ENCODE measurements at regions not wholly inside any gene's neighbourhood (a gene's known extent, or its start where the extent isn't known, plus 50 kb on each side); places are given as distances from the start of the nearest gene placed in this dataset.

GRCh38 chr18:64974391-64975125 is 776.3 kb upstream of the CDH7 start:
- DNase-seq (ENCODE audit: low read depth) = no peak
- H3K27me3 ChIP-seq (ENCODE audit: control insufficient read depth, insufficient read depth, low read length) = no peaks in the 10 kb centered on the region
- POLR2A ChIA-PET = no interaction called here
- no peak for TF ChIP-seq CTCF (IDR thresholded peaks at IDR 0.05; ENCODE audit: insufficient read depth, low read depth, low read length)
- H3K4me3 ChIP-seq (ENCODE audit: low read depth, low read length) = no peak overlapping the region
- no peaks in the 10 kb centered on the region for H3K36me3 ChIP-seq (ENCODE audit: control insufficient read depth, insufficient read depth, low read length)
- CTCF ChIA-PET = interaction anchor here (0.6 kb wide), 1 partner anchor 13 kb away, joined by 3 read pairs; no protein-coding TSS in a partner anchor

GRCh38 chr18:64972545-64972944 is 778.3 kb upstream of the CDH7 start:
- Histone ChIP-seq H3K4me3 (ENCODE audit: low read depth, low read length) (no peak overlapping the region), H3K27me3 (ENCODE audit: control insufficient read depth, insufficient read depth, low read length) (no peaks in the 10 kb centered on the region), H3K36me3 (ENCODE audit: control insufficient read depth, insufficient read depth, low read length) (no peaks in the 10 kb centered on the region)
- POLR2A ChIA-PET = no interaction called here
- TF ChIP-seq CTCF (IDR thresholded peaks at IDR 0.05; ENCODE audit: insufficient read depth, low read depth, low read length) = no peak
- CTCF ChIA-PET = no interaction called here
- DNase-seq (ENCODE audit: low read depth) = no peak

- Histone ChIP-seq H3K36me3 (ENCODE audit: control insufficient read depth, insufficient read depth, low read length) (no peaks in the 10 kb centered on the region), H3K4me3 (ENCODE audit: low read depth, low read length) (no peak overlapping the region), H3K27me3 (ENCODE audit: control insufficient read depth, insufficient read depth, low read length) (no peaks in the 10 kb centered on the region)
- TF ChIP-seq CTCF (IDR thresholded peaks at IDR 0.05; ENCODE audit: insufficient read depth, low read depth, low read length) = no peak
- ChIA-PET POLR2A (no interaction called here), CTCF (no interaction called here)
- DNase-seq (ENCODE audit: low read depth) = no peak
These were observed 784.1 kb upstream of the CDH7 start for GRCh38 chr18:64966667-64967066.

GRCh38 chr18:64956465-64956864 is 794.3 kb upstream of the CDH7 start:
- no peak for TF ChIP-seq CTCF (IDR thresholded peaks at IDR 0.05; ENCODE audit: insufficient read depth, low read depth, low read length)
- ChIA-PET POLR2A (no interaction called here), CTCF (no interaction called here)
- Histone ChIP-seq H3K4me3 (ENCODE audit: low read depth, low read length) (no peak overlapping the region), H3K36me3 (ENCODE audit: control insufficient read depth, insufficient read depth, low read length) (no peaks in the 10 kb centered on the region), H3K27me3 (ENCODE audit: control insufficient read depth, insufficient read depth, low read length) (no peaks in the 10 kb centered on the region)
- no peak for DNase-seq (ENCODE audit: low read depth)

GRCh38 chr18:64949885-64950284 is 800.9 kb upstream of the CDH7 start:
- Histone ChIP-seq H3K36me3 (ENCODE audit: control insufficient read depth, insufficient read depth, low read length) (no peaks in the 10 kb centered on the region), H3K4me3 (ENCODE audit: low read depth, low read length) (no peak overlapping the region), H3K27me3 (ENCODE audit: control insufficient read depth, insufficient read depth, low read length) (no peaks in the 10 kb centered on the region)
- ChIA-PET POLR2A (no interaction called here), CTCF (no interaction called here)
- TF ChIP-seq CTCF (IDR thresholded peaks at IDR 0.05; ENCODE audit: insufficient read depth, low read depth, low read length) = no peak
- DNase-seq (ENCODE audit: low read depth) = no peak
